ENCODE measurements at regions not wholly inside any gene's neighbourhood (a gene's known extent, or its start where the extent isn't known, plus 50 kb on each side); places are given as distances from the start of the nearest gene placed in this dataset.

DNA sequence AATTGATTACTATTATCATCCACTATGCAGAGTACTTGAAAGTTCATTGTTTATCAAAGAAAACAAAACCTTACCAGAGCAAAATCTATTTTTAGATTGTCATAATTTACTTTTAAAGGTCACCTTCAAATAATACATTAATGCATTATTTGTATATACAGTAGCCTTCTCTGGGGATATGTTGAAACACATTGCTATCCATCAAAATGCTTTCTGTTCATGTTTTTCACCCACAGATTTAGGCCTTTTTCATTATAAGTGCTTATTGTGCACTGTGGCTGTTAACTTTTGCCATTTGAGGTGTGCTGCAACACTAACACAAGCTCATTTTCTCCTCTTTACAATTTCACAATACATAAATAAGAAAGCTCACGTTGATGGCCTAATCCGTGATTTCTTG lies 74.1 kb upstream of the ANKRD50 start:
- no peak for TF ChIP-seq CTCF (conservative IDR thresholded peaks at IDR 0.05; ENCODE audit: low read depth, low read length)
- no peak for TF ChIP-seq EZH2 (IDR thresholded peaks at IDR 0.05; ENCODE audit: borderline replicate concordance, low read depth, low read length, poor library complexity, severe bottlenecking)

Data from A673 (cell line).